Astrocyte (in vitro differentiated cells and primary cell): ENCODE measurements at regions not wholly inside any gene's neighbourhood (a gene's known extent, or its start where the extent isn't known, plus 50 kb on each side); places are given as distances from the start of the nearest gene placed in this dataset.

Experiments used
- DNase-seq: peaks from one replicate; pipeline ENCODE4 v3.0.0-alpha.2; 2010; ENCODE audit warnings: low read depth
- FAIRE-seq: peaks from 2 replicates; lab custom pipeline; 2011; peaks lifted over from hg19 to GRCh38; lab: Jason Lieb, UNC
- H2AFZ ChIP-seq: 2 replicates; pipeline ENCODE4 v1.6.0; 2012; ENCODE audit warnings: low read depth, low read length, inconsistent platforms
- H3K27ac ChIP-seq: 2 replicates; pipeline ENCODE4 v1.5.1; 2011; ENCODE audit warnings: low read depth, low read length, inconsistent platforms
- H3K27me3 ChIP-seq: 2 replicates; pipeline ENCODE4 v1.6.0; 2011; ENCODE audit warnings: low read length, inconsistent platforms; ENCODE audit not compliant: insufficient read depth
- H3K36me3 ChIP-seq: 2 replicates; pipeline ENCODE4 v1.5.1; 2011; ENCODE audit warnings: low read length, inconsistent platforms; ENCODE audit not compliant: insufficient read depth
- H3K4me1 ChIP-seq: 2 replicates; pipeline ENCODE4 v1.5.1; 2011; ENCODE audit warnings: low read length, inconsistent platforms; ENCODE audit not compliant: insufficient read depth
- H3K4me2 ChIP-seq: 2 replicates; pipeline ENCODE4 v1.6.0; 2012; ENCODE audit warnings: low read length, inconsistent platforms
- H3K4me3 ChIP-seq: 2 replicates; pipeline ENCODE4 v1.5.1; 2011; ENCODE audit warnings: low read depth, mild to moderate bottlenecking, low read length, inconsistent platforms; ENCODE audit not compliant: insufficient read depth
- H3K79me2 ChIP-seq: 2 replicates; pipeline ENCODE4 v1.6.0; 2012; ENCODE audit warnings: mild to moderate bottlenecking, low read length, inconsistent platforms; ENCODE audit not compliant: insufficient read depth
- H3K9ac ChIP-seq: 2 replicates; pipeline ENCODE4 v1.6.0; 2012; ENCODE audit warnings: mild to moderate bottlenecking, low read length, inconsistent platforms
- H3K9me3 ChIP-seq: 2 replicates; pipeline ENCODE4 v1.5.1; 2012; ENCODE audit warnings: low read depth, mild to moderate bottlenecking, low read length, inconsistent platforms; ENCODE audit not compliant: insufficient read depth
- H4K20me1 ChIP-seq: 2 replicates; pipeline ENCODE4 v1.6.0; 2012; ENCODE audit warnings: low read length, inconsistent platforms; ENCODE audit not compliant: insufficient read depth
- H3K27ac Mint-ChIP-seq: one replicate; pipeline ENCODE4 v1.8.0; 2021; ENCODE audit warnings: mild to moderate bottlenecking, mixed read lengths; ENCODE audit not compliant: unreplicated experiment
- H3K27me3 Mint-ChIP-seq: one replicate; pipeline ENCODE4 v1.8.0; 2021; ENCODE audit warnings: low read depth, mixed read lengths; ENCODE audit not compliant: unreplicated experiment
- H3K36me3 Mint-ChIP-seq: one replicate; pipeline ENCODE4 v1.8.0; 2021; ENCODE audit warnings: low read depth, mixed read lengths; ENCODE audit not compliant: unreplicated experiment
- H3K4me1 Mint-ChIP-seq: one replicate; pipeline ENCODE4 v1.8.0; 2021; ENCODE audit warnings: low read depth, mixed read lengths; ENCODE audit not compliant: unreplicated experiment
- H3K4me3 Mint-ChIP-seq: one replicate; pipeline ENCODE4 v1.8.0; 2021; ENCODE audit warnings: mild to moderate bottlenecking, moderate library complexity, mixed read lengths; ENCODE audit not compliant: unreplicated experiment
- H3K9me3 Mint-ChIP-seq: one replicate; pipeline ENCODE4 v1.8.0; 2021; ENCODE audit warnings: mild to moderate bottlenecking, mixed read lengths; ENCODE audit not compliant: unreplicated experiment
- CTCF ChIP-seq: IDR thresholded peaks from 2 replicates; pipeline ENCODE4 v1.5.1; 2011; ENCODE audit warnings: low read depth, mild to moderate bottlenecking, inconsistent platforms, low read length, moderate library complexity; ENCODE audit not compliant: insufficient read depth
- EZH2 ChIP-seq: IDR thresholded peaks from 2 replicates; pipeline ENCODE4 v1.6.1; 2012; ENCODE audit warnings: mild to moderate bottlenecking, low read length, inconsistent platforms; ENCODE audit not compliant: insufficient read depth

DNA sequence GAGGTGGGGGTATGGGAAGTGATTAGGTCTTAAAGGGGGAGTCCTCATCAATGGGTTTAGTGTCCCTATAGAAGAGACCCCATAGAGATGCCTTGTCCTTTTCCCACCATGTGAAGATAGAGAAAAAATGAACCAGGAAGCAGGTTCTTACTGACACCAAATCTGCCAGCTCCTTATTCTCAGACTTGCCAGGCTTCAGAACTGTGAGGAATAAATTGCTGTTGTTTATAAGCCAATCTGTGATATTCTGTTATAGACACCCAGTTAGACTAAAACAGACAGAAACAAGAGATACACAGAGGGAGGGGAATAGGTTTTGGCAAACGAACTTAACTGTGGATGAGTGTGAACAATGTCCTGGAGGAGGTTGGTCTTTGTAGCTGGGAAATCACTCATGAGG, 381.4 kb downstream of the ADRA2A start:
- no peak for DNase-seq
- Histone ChIP-seq H3K36me3 (no peaks in the 10 kb centered on the region), H3K27ac (no peak overlapping the region), H3K79me2 (no peaks in the 10 kb centered on the region), H4K20me1 (no peaks in the 10 kb centered on the region), H3K9me3 (no peaks in the 10 kb centered on the region), H3K4me3 (no peak overlapping the region), H3K27me3 (no peaks in the 10 kb centered on the region), H3K4me1 (no peaks in the 10 kb centered on the region), H3K4me2 (no peak overlapping the region), H2AFZ (no peak overlapping the region), H3K9ac (no peak overlapping the region)
- Mint-ChIP-seq H3K27me3 (peaks cover 14% of the 10 kb centered on the region), H3K36me3 (no peaks in the 10 kb centered on the region), H3K9me3 (peaks cover 8% of the 10 kb centered on the region), H3K4me1 (no peaks in the 10 kb centered on the region), H3K4me3 (no peak overlapping the region), H3K27ac (no peak overlapping the region)
- TF ChIP-seq EZH2 (no peak), CTCF (no peak)
- FAIRE-seq: no peak

- H3K27ac ChIP-seq: no peak overlapping the region
- H3K4me2 ChIP-seq: no peak overlapping the region
- Mint-ChIP-seq H3K4me1 (no peaks in the 10 kb centered on the region), H3K27ac (no peak overlapping the region), H3K27me3 (peaks cover 14% of the 10 kb centered on the region), H3K36me3 (no peaks in the 10 kb centered on the region), H3K4me3 (no peak overlapping the region), H3K9me3 (peaks cover 6% of the 10 kb centered on the region)
- no peaks in the 10 kb centered on the region for H3K36me3 ChIP-seq
- H3K9ac ChIP-seq: no peak overlapping the region
- H3K4me1 ChIP-seq: no peaks in the 10 kb centered on the region
- H3K27me3 ChIP-seq: no peaks in the 10 kb centered on the region
- no peak for DNase-seq
- no peaks in the 10 kb centered on the region for H3K79me2 ChIP-seq
- H2AFZ ChIP-seq: no peak overlapping the region
- TF ChIP-seq CTCF (no peak), EZH2 (no peak)
- no peaks in the 10 kb centered on the region for H4K20me1 ChIP-seq
- no peak for FAIRE-seq
- no peak overlapping the region for H3K4me3 ChIP-seq
- no peaks in the 10 kb centered on the region for H3K9me3 ChIP-seq
Measured at GRCh38 chr10:111459967-111460366, 383.1 kb downstream of the ADRA2A start.

- Mint-ChIP-seq H3K27ac (no peak overlapping the region), H3K4me1 (peaks cover 11% of the 10 kb centered on the region), H3K9me3 (no peaks in the 10 kb centered on the region), H3K36me3 (no peaks in the 10 kb centered on the region), H3K4me3 (no peak overlapping the region), H3K27me3 (peaks cover 9% of the 10 kb centered on the region)
- H3K36me3 ChIP-seq: no peaks in the 10 kb centered on the region
- H3K27me3 ChIP-seq: no peaks in the 10 kb centered on the region
- H3K9me3 ChIP-seq: no peaks in the 10 kb centered on the region
- no peak overlapping the region for H3K4me2 ChIP-seq
- no peaks in the 10 kb centered on the region for H4K20me1 ChIP-seq
- no peaks in the 10 kb centered on the region for H3K79me2 ChIP-seq
- no peak overlapping the region for H3K27ac ChIP-seq
- FAIRE-seq: no peak
- no peak overlapping the region for H3K9ac ChIP-seq
- DNase-seq: no peak
- H2AFZ ChIP-seq: no peak overlapping the region
- no peak overlapping the region for H3K4me3 ChIP-seq
- no peaks in the 10 kb centered on the region for H3K4me1 ChIP-seq
- TF ChIP-seq EZH2 (no peak), CTCF (no peak)
Measured at GRCh38 chr10:111472445-111472844, 395.6 kb downstream of the ADRA2A start.
